ENCODE measurements at regions not wholly inside any gene's neighbourhood (a gene's known extent, or its start where the extent isn't known, plus 50 kb on each side); places are given as distances from the start of the nearest gene placed in this dataset.

- no peaks in the 10 kb centered on the region for H3K4me1 Mint-ChIP-seq (ENCODE audit: low read depth)
- no peak overlapping the region for H3K4me3 Mint-ChIP-seq
- POLR2A ChIA-PET, result interaction anchor here (0.8 kb wide), 1 partner anchor 17 kb away, joined by 4 read pairs; no protein-coding TSS in a partner anchor
- H3K27me3 Mint-ChIP-seq, result no peaks in the 10 kb centered on the region
- H3K36me3 Mint-ChIP-seq (ENCODE audit: low read depth), result no peaks in the 10 kb centered on the region
- CTCF ChIA-PET, result interaction anchor here (1.1 kb wide), 1 partner anchor 19 kb away, joined by 4 read pairs; no protein-coding TSS in a partner anchor
- DNase-seq (no peak), ATAC-seq (no peak)
- H3K27ac Mint-ChIP-seq, result no peak overlapping the region
- TF ChIP-seq, protein P1, sequence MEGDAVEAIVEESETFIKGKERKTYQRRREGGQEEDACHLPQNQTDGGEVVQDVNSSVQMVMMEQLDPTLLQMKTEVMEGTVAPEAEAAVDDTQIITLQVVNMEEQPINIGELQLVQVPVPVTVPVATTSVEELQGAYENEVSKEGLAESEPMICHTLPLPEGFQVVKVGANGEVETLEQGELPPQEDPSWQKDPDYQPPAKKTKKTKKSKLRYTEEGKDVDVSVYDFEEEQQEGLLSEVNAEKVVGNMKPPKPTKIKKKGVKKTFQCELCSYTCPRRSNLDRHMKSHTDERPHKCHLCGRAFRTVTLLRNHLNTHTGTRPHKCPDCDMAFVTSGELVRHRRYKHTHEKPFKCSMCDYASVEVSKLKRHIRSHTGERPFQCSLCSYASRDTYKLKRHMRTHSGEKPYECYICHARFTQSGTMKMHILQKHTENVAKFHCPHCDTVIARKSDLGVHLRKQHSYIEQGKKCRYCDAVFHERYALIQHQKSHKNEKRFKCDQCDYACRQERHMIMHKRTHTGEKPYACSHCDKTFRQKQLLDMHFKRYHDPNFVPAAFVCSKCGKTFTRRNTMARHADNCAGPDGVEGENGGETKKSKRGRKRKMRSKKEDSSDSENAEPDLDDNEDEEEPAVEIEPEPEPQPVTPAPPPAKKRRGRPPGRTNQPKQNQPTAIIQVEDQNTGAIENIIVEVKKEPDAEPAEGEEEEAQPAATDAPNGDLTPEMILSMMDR (IDR thresholded peaks at IDR 0.05), result no peak
- H3K9me3 Mint-ChIP-seq, result no peaks in the 10 kb centered on the region
- intact Hi-C loops (cut with micrococcal nuclease), result no loop called here
Measured at GRCh38 chr10:8349610-8350249, 295.2 kb downstream of the GATA3 start.

GRCh38 chr10:8350250-8350967 is 295.9 kb downstream of the GATA3 start:
- no peaks in the 10 kb centered on the region for H3K36me3 Mint-ChIP-seq (ENCODE audit: low read depth)
- H3K27ac Mint-ChIP-seq, result no peak overlapping the region

GRCh38 chr10:8352171-8353075 is 297.9 kb downstream of the GATA3 start:
- no peaks in the 10 kb centered on the region for H3K36me3 Mint-ChIP-seq (ENCODE audit: low read depth)
- H3K4me3 Mint-ChIP-seq, result no peak overlapping the region
- CTCF ChIA-PET, result no interaction called here
- intact Hi-C loops (cut with micrococcal nuclease), result no loop called here
- H3K27ac Mint-ChIP-seq, result no peak overlapping the region
- POLR2A ChIA-PET, result interaction anchor here (0.6 to 1.0 kb wide), 2 partner anchors 12 to 19 kb away, joined by 3 read pairs; no protein-coding TSS in a partner anchor
- TF ChIP-seq, protein P1 (IDR thresholded peaks at IDR 0.05), result no peak
- ATAC-seq (no peak), DNase-seq (no peak)
- no peaks in the 10 kb centered on the region for H3K9me3 Mint-ChIP-seq
- H3K4me1 Mint-ChIP-seq (ENCODE audit: low read depth), result no peaks in the 10 kb centered on the region
- H3K27me3 Mint-ChIP-seq, result no peaks in the 10 kb centered on the region

More at GRCh38 chr10:8350250-8350967, 295.9 kb downstream of the GATA3 start:
- Mint-ChIP-seq H3K4me1 (ENCODE audit: low read depth) (no peaks in the 10 kb centered on the region), H3K27me3 (no peaks in the 10 kb centered on the region), H3K4me3 (no peak overlapping the region), H3K9me3 (no peaks in the 10 kb centered on the region)
- ChIA-PET POLR2A (interaction anchor here (0.8 kb wide), 1 partner anchor 18 kb away, joined by 4 read pairs; no protein-coding TSS in a partner anchor), CTCF (no interaction called here)
- TF ChIP-seq, protein P1 (IDR thresholded peaks at IDR 0.05), result no peak
- DNase-seq (no peak), ATAC-seq (no peak)
- intact Hi-C loops (cut with micrococcal nuclease), result no loop called here

DNA sequence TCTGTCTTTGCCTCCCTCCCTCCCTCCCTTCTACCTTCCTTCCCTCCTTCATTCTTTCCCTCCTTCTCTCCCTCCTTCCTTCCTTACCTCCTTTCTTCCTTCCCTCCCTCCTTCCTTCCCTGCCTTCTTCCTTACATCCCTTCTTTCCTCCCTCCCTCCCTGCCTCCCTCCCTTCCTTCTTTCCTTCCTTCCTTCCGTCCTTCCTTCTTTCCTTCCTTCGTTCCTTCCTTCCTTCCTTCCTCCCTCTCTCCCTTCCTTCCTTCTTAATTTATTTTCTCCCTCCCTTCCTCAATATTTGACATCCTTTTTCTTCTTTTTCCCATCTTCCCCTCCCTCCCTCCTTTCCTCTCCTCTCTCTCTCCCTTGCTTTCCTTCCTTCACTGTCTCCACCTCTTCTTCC is 301.8 kb downstream of the GATA3 start:
- ATAC-seq (no peak), DNase-seq (no peak)
- Mint-ChIP-seq H3K27ac (no peak overlapping the region), H3K4me3 (no peak overlapping the region), H3K9me3 (peaks cover 5% of the 10 kb centered on the region), H3K4me1 (ENCODE audit: low read depth) (peaks cover 12% of the 10 kb centered on the region), H3K27me3 (no peaks in the 10 kb centered on the region), H3K36me3 (ENCODE audit: low read depth) (peaks cover 3% of the 10 kb centered on the region)
- POLR2A ChIA-PET, result no interaction called here
- TF ChIP-seq, protein P1 (IDR thresholded peaks at IDR 0.05), result no peak
- CTCF ChIA-PET, result interaction anchor here (1.4 kb wide), 1 partner anchor 12 kb away, joined by 5 read pairs; no protein-coding TSS in a partner anchor
- intact Hi-C loops (cut with micrococcal nuclease), result no loop called here

Data from activated CD8-positive, alpha-beta T cell treated with anti-CD3 and anti-CD28 coated beads for 36 hours (primary cell).